ENCODE measurements at regions not wholly inside any gene's neighbourhood (a gene's known extent, or its start where the extent isn't known, plus 50 kb on each side); places are given as distances from the start of the nearest gene placed in this dataset.

GRCh38 chr20:34163307-34163706 is 51.3 kb upstream of the EIF2S2 start:
- DNase-seq (ENCODE audit: low spot score): no peak
- in situ Hi-C loops (cut with HindIII; ENCODE audit: low sequenced_read_pairs): no loop called here

DNA sequence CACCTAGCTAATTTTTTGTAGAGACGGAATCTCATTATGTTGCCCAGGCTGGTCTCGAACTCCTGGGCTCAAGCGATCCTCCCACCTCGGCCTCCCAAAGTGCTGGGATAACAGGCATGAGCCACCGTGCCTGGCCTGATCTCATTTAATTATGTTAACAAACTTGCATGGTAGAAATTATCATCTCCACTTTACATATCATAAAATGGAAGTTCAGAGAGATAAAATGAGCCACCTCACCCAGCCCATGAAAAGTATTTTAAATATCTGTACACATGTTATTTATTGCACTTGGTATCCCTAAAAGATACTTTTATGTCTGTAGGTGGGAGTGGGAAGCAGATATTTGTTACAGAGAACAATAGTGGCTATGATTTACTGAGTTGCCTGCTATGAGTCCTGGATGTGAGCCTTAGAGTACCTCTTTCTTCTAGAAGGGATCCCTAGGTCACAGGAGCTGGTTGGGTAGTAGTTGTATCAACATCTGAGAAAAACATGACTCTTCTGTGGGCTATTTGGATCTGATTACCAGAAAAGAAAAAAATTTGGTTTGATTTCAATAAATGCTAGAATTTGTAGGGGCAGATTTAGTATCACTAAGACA is 52.4 kb upstream of the EIF2S2 start:
- in situ Hi-C loops (cut with HindIII; ENCODE audit: low sequenced_read_pairs): no loop called here
- DNase-seq (ENCODE audit: low spot score): no peak

- in situ Hi-C loops (cut with HindIII; ENCODE audit: low sequenced_read_pairs): no loop called here
- no peak for DNase-seq (ENCODE audit: low spot score)
Observed at GRCh38 chr20:34165018-34165619, 53.1 kb upstream of the EIF2S2 start.

GRCh38 chr20:34171640-34172039 is 59.6 kb upstream of the EIF2S2 start:
- in situ Hi-C loops (cut with HindIII; ENCODE audit: low sequenced_read_pairs): no loop called here
- DNase-seq (ENCODE audit: low spot score): no peak

DNA sequence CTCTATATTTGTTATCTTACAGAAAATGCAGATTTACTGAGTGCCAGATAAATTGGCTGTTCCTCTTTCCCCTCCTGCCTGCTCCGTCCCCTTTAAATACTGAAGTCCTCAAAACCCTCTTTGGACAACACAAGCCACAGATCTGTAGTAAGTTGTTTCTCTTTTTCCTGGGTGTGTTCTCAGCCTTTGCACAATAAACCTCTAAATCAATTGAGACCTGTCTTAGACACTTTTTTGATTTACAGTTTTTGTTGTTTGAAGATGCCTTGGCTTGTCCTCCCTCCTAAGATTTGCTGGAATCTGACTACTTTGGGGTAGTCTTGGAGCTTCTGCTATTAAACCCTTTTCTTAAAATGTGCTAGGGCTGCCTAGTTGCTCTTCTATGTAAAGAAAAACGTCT is 60.9 kb upstream of the EIF2S2 start:
- in situ Hi-C loops (cut with HindIII; ENCODE audit: low sequenced_read_pairs): no loop called here
- no peak for DNase-seq (ENCODE audit: low spot score)

DNA sequence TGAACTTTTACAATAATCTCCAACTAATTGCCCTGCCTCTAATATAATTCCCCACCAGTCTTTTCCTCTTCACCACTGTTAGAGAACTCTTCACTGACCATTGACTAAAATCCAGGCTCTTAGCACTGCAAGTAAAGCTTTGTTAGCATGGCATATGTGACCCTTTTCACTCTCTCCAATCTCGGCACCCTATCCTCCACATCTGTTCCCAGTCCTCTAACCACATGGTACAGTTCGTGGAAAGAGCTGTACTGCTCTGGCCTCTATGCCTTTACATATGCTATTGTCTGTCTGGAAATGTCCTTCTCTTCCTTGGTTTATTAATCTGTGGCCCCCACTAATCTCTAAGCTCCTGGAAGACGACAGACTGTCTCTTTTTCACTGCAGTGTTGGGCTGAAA is 63.0 kb upstream of the EIF2S2 start:
- no peak for DNase-seq (ENCODE audit: low spot score)
- in situ Hi-C loops (cut with HindIII; ENCODE audit: low sequenced_read_pairs): no loop called here

DNA sequence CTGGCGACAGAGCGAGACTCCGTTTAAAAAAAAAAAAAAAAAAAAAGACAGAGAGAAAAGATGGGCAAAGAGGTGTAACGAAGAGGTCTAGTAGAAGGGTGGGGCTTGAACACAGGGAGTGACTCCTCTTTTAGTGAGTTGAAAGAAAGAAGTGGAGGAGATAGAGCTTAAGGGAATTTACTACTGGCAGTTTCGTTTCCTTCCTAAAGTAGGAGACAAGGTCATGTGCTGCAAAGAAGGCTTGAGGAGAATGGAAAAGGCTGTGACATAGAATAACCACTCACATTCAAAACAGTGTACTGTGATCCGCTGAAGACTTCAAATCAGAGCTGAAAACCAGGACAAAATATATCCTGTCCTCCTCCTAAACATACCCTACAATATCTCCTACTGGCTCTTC is 63.8 kb upstream of the EIF2S2 start:
- DNase-seq (ENCODE audit: low spot score): no peak
- in situ Hi-C loops (cut with HindIII; ENCODE audit: low sequenced_read_pairs): no loop called here

GRCh38 chr20:34177052-34177451 is 64.2 kb upstream of the ASIP start:
- in situ Hi-C loops (cut with HindIII; ENCODE audit: low sequenced_read_pairs): no loop called here
- no peak for DNase-seq (ENCODE audit: low spot score)

- in situ Hi-C loops (cut with HindIII; ENCODE audit: low sequenced_read_pairs): no loop called here
- no peak for DNase-seq (ENCODE audit: low spot score)
Observed at GRCh38 chr20:34179637-34180360, 61.4 kb upstream of the ASIP start.

DNA sequence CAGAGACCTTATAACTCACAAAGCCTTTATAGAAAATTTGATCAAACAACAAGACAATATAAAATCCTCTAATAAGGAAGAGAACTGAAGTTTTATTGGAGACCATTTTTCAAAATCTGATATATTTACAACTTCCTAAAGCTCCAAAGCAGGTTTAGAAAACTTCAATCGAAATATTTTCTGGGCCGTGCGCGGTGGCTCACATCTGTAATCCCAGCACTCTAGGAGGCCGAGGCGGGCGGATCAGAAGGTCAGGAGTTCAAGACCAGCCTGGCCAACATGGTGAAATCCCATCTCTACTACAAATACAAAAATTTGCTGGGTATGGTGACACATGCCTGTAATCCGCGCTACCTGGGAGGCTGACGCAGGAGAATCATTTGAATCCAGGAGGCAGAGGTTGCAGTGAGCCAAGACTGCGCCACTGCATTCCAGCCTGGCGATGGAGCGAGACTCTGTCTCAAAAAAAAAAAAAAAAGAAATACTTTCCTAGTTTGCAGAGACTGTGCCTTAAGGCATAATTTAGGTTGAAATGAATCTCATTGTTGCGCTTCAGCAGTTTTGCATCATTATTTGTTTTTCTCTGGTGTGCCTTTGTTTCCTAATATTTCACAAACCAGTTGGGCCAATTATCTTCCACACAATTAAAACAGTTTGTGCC is 60.6 kb upstream of the ASIP start:
- in situ Hi-C loops (cut with HindIII; ENCODE audit: low sequenced_read_pairs): no loop called here

GRCh38 chr20:34181484-34181883 is 59.7 kb upstream of the ASIP start:
- no peak for DNase-seq (ENCODE audit: low spot score)
- in situ Hi-C loops (cut with HindIII; ENCODE audit: low sequenced_read_pairs): no loop called here

More for the DNA sequence above, 60.6 kb upstream of the ASIP start:
- DNase-seq (ENCODE audit: low spot score): no peak

- in situ Hi-C loops (cut with HindIII; ENCODE audit: low sequenced_read_pairs): no loop called here
- no peak for DNase-seq (ENCODE audit: low spot score)
Observed at GRCh38 chr20:34185766-34186620, 55.2 kb upstream of the ASIP start.

DNA sequence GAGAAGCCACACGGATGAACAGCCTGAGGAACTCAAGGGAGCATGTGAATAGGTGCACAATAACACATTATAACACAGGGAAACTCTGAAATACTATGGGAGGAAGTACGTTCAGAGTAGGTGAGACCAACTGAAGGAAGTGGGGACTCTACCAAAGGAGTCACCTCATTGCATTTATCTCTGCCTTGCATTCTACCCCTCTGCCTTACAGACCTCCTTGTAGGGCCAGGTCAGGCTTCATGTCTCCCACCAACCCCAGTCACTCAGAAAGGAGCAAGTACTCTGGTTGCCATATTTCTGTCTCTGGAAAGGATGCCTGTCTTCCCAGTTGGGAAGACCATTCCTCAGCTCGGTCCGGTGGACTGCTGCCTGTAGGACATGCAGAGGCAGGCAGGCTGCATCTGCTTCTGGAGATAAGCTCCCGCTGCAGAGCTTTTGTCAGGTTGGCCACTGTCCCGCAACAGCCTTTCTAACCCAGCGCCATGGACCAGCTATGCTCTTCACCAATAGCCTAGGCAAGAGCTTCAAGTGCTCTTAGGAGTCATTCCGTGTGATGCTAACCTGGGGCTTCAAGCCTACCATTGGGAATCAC is 51.6 kb upstream of the ASIP start:
- in situ Hi-C loops (cut with HindIII; ENCODE audit: low sequenced_read_pairs): no loop called here
- no peak for DNase-seq (ENCODE audit: low spot score)

DNA sequence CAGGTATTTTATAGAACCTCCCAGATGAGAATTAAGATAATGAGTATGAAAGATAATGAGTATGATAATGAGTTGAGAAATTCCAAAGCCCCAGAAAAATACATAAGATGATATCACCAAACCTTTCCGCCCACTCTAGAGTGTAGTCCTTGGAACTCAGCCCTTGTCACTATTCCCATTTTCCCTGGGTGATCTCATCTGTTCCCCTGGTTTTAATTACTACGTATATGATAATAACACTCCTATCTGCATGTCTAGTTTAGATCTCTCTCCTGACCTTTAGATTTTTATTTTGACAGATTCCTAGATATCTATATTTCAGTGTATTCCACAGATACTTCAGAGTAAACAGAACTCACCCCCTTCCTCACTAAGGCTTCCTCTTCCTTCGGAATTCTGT is 51.0 kb upstream of the ASIP start:
- no peak for DNase-seq (ENCODE audit: low spot score)
- in situ Hi-C loops (cut with HindIII; ENCODE audit: low sequenced_read_pairs): no loop called here

GRCh38 chr20:34190679-34191090 is 50.5 kb upstream of the ASIP start:
- DNase-seq (ENCODE audit: low spot score): peak; percentile 80
- in situ Hi-C loops (cut with HindIII; ENCODE audit: low sequenced_read_pairs): no loop called here
